ENCODE measurements at regions not wholly inside any gene's neighbourhood (a gene's known extent, or its start where the extent isn't known, plus 50 kb on each side); places are given as distances from the start of the nearest gene placed in this dataset.

- TF ChIP-seq ATF3 (IDR thresholded peaks at IDR 0.05) (no peak), CTCF (IDR thresholded peaks at IDR 0.05 in 2 of 3, conservative IDR thresholded peaks at IDR 0.05 in 1 of 3; ENCODE audit: borderline replicate concordance in 1 of 3, insufficient read depth in 1 of 3, low read depth in 2 of 3, low read length in 2 of 3) (no peak), FOSL1 (IDR thresholded peaks at IDR 0.05; ENCODE audit: low read depth) (no peak), POLR2A (IDR thresholded peaks at IDR 0.05; ENCODE audit: borderline replicate concordance, extremely low read depth, insufficient read depth, insufficient read length) (no peak), ZBTB33 (IDR thresholded peaks at IDR 0.05; ENCODE audit: extremely low read depth, insufficient replicate concordance, low read length) (no peak), CBX3 (IDR thresholded peaks at IDR 0.05; ENCODE audit: low read depth) (no peak), YY1 (IDR thresholded peaks at IDR 0.05; ENCODE audit: extremely low read depth, insufficient replicate concordance, low read depth, low read length) (no peak), POLR2AphosphoS5 (IDR thresholded peaks at IDR 0.05; ENCODE audit: low read depth, low read length) (no peak), EZH2phosphoT487 (IDR thresholded peaks at IDR 0.05; ENCODE audit: borderline replicate concordance) (no peak)
These were observed 1142.8 kb downstream of the PCDH9 start for GRCh38 chr13:66087269-66087710.

Measured in HCT116 (cell line).